NB4 (cell line): ENCODE measurements at regions not wholly inside any gene's neighbourhood (a gene's known extent, or its start where the extent isn't known, plus 50 kb on each side); places are given as distances from the start of the nearest gene placed in this dataset.
"Not testable (repeated sequence)": the region's sequence is repeated elsewhere in the genome, so short reads cannot be mapped to it uniquely, and the experiment has no call there.

Experiments
- DNase-seq: peaks from one replicate; pipeline ENCODE4 v3.0.0; 2010; ENCODE audit warnings: low read depth
- H3K4me3 ChIP-seq: one replicate; pipeline ENCODE4 v1.5.1; 2011; ENCODE audit warnings: mild to moderate bottlenecking, low read depth, low read length, moderate library complexity
- MYC ChIP-seq: IDR thresholded peaks from 2 replicates; pipeline ENCODE4 v1.6.1; 2011; ENCODE audit warnings: low read depth, low read length
- POLR2A ChIP-seq: IDR thresholded peaks from 2 replicates; pipeline ENCODE4 v1.6.1; 2011; ENCODE audit warnings: mild to moderate bottlenecking; ENCODE audit not compliant: insufficient read length; ENCODE audit errors: extremely low read depth
- TF ChIP-seq, protein P1 (sequence below): IDR thresholded peaks from one replicate; pipeline ENCODE4 v1.5.1; 2012; ENCODE audit warnings: low read depth, low read length
- TF ChIP-seq, protein P2 (sequence below): IDR thresholded peaks from 2 replicates; pipeline ENCODE4 v1.6.1; 2011; ENCODE audit warnings: low read depth, low read length

DNA sequence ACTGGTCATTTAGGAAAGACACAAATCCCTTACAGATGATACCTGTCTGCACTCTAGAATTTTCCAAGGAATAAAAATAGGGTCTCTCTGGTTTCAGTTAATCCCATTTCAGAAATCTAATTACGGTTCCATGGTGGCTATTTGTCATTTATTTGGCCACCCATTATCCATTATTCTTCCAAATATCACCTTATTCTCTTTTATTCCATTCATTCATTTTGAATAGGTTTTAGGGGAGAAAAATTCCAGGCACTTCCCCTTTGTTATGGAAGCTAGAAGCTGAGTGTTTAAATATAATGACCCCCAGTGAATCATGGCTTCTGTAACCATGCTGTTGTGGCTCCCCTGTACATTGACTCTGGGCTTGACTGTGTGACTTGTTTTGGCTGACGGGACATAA, 420.8 kb upstream of the DPH6 start:
- no peak overlapping the region for H3K4me3 ChIP-seq
- DNase-seq, result no peak
- TF ChIP-seq, protein P1, sequence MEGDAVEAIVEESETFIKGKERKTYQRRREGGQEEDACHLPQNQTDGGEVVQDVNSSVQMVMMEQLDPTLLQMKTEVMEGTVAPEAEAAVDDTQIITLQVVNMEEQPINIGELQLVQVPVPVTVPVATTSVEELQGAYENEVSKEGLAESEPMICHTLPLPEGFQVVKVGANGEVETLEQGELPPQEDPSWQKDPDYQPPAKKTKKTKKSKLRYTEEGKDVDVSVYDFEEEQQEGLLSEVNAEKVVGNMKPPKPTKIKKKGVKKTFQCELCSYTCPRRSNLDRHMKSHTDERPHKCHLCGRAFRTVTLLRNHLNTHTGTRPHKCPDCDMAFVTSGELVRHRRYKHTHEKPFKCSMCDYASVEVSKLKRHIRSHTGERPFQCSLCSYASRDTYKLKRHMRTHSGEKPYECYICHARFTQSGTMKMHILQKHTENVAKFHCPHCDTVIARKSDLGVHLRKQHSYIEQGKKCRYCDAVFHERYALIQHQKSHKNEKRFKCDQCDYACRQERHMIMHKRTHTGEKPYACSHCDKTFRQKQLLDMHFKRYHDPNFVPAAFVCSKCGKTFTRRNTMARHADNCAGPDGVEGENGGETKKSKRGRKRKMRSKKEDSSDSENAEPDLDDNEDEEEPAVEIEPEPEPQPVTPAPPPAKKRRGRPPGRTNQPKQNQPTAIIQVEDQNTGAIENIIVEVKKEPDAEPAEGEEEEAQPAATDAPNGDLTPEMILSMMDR, result no peak
- TF ChIP-seq MYC (no peak), POLR2A (no peak)
- TF ChIP-seq, protein P2, sequence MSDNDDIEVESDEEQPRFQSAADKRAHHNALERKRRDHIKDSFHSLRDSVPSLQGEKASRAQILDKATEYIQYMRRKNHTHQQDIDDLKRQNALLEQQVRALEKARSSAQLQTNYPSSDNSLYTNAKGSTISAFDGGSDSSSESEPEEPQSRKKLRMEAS, result no peak

DNA sequence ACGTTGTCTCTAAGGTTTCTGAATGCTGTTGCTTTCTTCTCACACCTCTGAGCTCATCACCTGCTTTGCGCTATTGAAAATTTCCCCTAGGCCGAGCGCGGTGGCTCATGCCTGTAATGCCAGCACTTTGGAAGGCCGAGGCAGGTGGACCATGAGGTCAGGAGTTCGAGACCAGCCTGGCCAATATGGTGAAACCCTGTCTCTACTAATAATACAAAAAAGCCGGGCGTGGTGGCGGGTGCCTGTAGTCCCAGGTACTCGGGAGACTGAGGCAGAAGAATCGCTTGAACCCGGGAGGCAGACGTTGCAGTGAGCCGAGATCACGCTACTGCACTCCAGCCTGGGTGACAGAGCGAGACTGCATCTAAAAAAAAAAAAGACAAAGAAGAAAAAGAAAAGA, 422.0 kb upstream of the DPH6 start:
- not testable (repeated sequence) for H3K4me3 ChIP-seq, DNase-seq

DNA sequence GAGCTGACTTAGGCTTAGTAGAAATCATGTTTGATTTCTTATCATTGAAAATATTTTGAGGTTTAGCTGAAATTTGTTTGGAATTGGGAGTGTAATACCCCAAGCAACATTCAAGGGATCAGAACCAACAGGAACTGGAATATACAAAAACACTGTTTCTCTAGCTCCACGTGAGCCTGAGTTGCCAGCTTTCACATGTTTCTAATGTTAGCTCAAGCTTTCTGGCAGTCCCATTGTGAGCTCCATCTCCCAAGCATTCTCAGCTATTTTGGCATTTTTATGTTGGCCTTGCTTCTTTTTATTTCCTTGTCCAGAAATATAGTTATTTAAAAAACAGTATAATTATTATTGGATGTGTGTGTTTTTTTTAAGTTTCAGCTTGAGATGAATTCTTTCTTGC, 427.1 kb upstream of the DPH6 start:
- DNase-seq, result no peak
- no peak overlapping the region for H3K4me3 ChIP-seq
- no peak for TF ChIP-seq POLR2A
- TF ChIP-seq, protein P2, result no peak
- TF ChIP-seq MYC, result no peak
- TF ChIP-seq, protein P1, result no peak

DNA sequence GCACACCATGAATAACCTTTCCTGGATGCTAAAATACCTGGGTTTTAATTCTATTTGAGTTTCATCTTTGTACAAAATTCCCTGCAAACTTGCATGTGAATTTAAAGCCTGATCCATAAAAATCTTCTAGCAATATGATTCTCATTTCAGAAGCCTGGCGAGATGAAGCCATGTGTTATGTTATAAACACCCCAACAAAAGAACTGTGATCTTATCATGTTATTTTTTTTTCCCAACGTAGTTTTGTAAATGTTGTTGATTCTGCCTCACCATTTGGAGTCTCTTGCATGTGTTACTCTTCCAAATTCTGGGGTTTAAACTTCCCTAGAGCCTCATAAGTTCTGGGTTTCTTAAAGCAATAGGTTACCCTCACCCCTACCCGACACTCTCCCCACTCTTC, 428.1 kb upstream of the DPH6 start:
- DNase-seq, result no peak
- H3K4me3 ChIP-seq, result no peak overlapping the region
- TF ChIP-seq, protein P1, result no peak
- TF ChIP-seq MYC, result no peak
- TF ChIP-seq, protein P2, result no peak

DNA sequence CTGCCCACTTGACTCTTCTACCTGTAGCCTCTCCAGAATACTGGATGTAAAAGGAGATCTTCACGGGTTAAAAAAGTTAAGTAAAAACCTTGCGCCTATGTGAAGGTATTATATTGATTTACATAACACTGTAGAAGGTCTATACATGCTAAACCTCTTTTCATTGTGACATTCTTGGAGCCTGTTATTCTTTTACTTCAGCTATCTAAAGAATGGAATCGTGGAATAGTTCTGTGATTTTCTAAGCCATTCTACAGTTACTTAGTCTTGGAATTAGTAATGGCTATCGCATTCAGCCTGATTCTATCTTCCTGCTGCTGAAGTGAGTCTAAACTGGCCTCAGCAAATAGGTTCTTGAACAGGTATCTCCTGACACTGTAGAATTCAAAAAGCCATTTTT, 430.0 kb upstream of the DPH6 start:
- no peak for DNase-seq
- no peak overlapping the region for H3K4me3 ChIP-seq
- TF ChIP-seq, protein P2, result no peak
- TF ChIP-seq MYC, result no peak
- TF ChIP-seq POLR2A, result no peak
- TF ChIP-seq, protein P1, result no peak

DNA sequence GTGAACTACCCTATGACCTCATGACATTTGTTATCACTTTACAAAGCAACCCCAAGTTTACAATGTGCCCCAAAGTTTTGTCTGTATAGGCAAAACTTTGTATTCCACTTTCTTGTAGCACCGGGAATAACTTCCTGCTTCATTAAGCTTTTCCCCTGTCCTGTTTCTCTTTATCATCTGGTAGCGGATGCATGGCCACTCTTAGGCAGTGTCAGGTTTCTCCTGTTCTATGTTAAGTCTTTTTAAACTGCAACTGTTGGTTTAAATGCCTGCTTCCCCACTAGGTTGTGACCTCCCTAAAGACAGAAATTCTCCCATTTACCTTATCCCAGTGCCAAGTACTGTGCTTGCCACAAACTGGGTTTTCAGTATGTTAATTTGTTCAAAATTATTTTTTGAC, 433.6 kb upstream of the DPH6 start:
- no peak overlapping the region for H3K4me3 ChIP-seq
- TF ChIP-seq POLR2A (no peak), MYC (no peak)
- TF ChIP-seq, protein P1, result no peak
- TF ChIP-seq, protein P2, result no peak
- DNase-seq, result no peak
